Gastroesophageal sphincter (tissue), 4 donors: ENCODE measurements at regions not wholly inside any gene's neighbourhood (a gene's known extent, or its start where the extent isn't known, plus 50 kb on each side); places are given as distances from the start of the nearest gene placed in this dataset.

ENCODE experiments used
- ATAC-seq: fragments of 150-250 bp; one replicate; pipeline ENCODE4 v1.9.1; 2016; ENCODE audit warnings: mild to moderate bottlenecking, moderate library complexity
- H3K27ac ChIP-seq, 4 donors: fragments of 200-600 bp; sonication (generic) in 3 of 4; 1 replicate in 3 of 4; 2 replicates in 1 of 4; pipeline ENCODE4 v1.5.1; 2016 to 2019
- H3K27me3 ChIP-seq: fragments of 200-600 bp; sonication (generic); one replicate; pipeline ENCODE4 v1.5.1; 2019
- H3K36me3 ChIP-seq, 2 donors: fragments of 200-600 bp; sonication (generic); one replicate each; pipeline ENCODE4 v1.5.1; 2019; ENCODE audit warnings: control low read depth in 1 of 2
- H3K4me1 ChIP-seq, 3 donors: fragments of 200-600 bp; sonication (generic); 1 replicate in 2 of 3; 2 replicates in 1 of 3; pipeline ENCODE4 v1.5.1; 2016 to 2019; ENCODE audit warnings: control low read depth in 2 of 3
- H3K4me3 ChIP-seq, 2 donors: fragments of 200-600 bp; sonication (generic); one replicate each; pipeline ENCODE4 v1.5.1; 2019; ENCODE audit warnings: mild to moderate bottlenecking in 1 of 2, moderate library complexity in 1 of 2
- H3K9me3 ChIP-seq, 3 donors: fragments of 200-600 bp; sonication (generic); one replicate each; pipeline ENCODE4 v1.5.1; 2017 to 2019; ENCODE audit warnings: control low read depth in 2 of 3
- CTCF ChIP-seq, 4 experiments: fragments of 200-600 bp in 2 of 4; fragments of 450-650 bp in 2 of 4; sonication (generic) in 1 of 4; IDR thresholded peaks; one replicate each; pipeline ENCODE4 v1.5.1; 2017 to 2019; ENCODE audit warnings: antibody characterized with exemption in 4 of 4, mild to moderate bottlenecking in 2 of 4, moderate library complexity in 2 of 4
- EP300 ChIP-seq: sonication (generic); formaldehyde crosslinking; IDR thresholded peaks from one replicate; pipeline ENCODE4 v1.6.1; 2017; ENCODE audit warnings: antibody characterized with exemption, mild to moderate bottlenecking
- POLR2A ChIP-seq, 2 donors: fragments of 450-650 bp; IDR thresholded peaks; one replicate each; pipeline ENCODE4 v1.6.1; 2017; ENCODE audit warnings: antibody characterized with exemption in 2 of 2, mild to moderate bottlenecking in 2 of 2, moderate library complexity in 1 of 2
- POLR2AphosphoS5 ChIP-seq: sonication (generic); formaldehyde crosslinking; IDR thresholded peaks from one replicate; pipeline ENCODE4 v1.6.1; 2017; ENCODE audit warnings: antibody characterized with exemption
- WGBS, 2 donors: methylation state at CpG; one replicate each; pipeline ENCODE4 v1.1.5; 2018; ENCODE audit warnings: low coverage in 1 of 2; 5-methylcytosine and 5-hydroxymethylcytosine counted together

- no peak for ATAC-seq
- Histone ChIP-seq H3K27me3 (no peaks in the 10 kb centered on the region), H3K36me3 (no peaks in the 10 kb centered on the region), H3K4me1 (no peaks in the 10 kb centered on the region), H3K27ac (no peak overlapping the region), H3K4me3 (no peak overlapping the region), H3K9me3 (no peaks in the 10 kb centered on the region)
- TF ChIP-seq EP300: no peak
- TF ChIP-seq CTCF (IDR thresholded peaks at IDR 0.05): no peak
- no peak for TF ChIP-seq POLR2AphosphoS5
- no peak for TF ChIP-seq POLR2A (IDR thresholded peaks at IDR 0.05)
- 57 to 75% methylated on average over 3 of the region's 3 CpGs for WGBS, 2 donors
Measured at GRCh38 chr7:110522761-110523200, 568.1 kb upstream of the LRRN3 start.

GRCh38 chr7:110529175-110529574 lies 561.8 kb upstream of the LRRN3 start:
- no peak overlapping the region for H3K27ac ChIP-seq
- TF ChIP-seq POLR2A (IDR thresholded peaks at IDR 0.05) (no peak), CTCF (IDR thresholded peaks at IDR 0.05) (no peak), EP300 (no peak), POLR2AphosphoS5 (no peak)
- WGBS, 2 donors: 77 to 89% methylated on average over 2 of the region's 2 CpGs

GRCh38 chr7:110531186-110531585 lies 559.7 kb upstream of the LRRN3 start:
- no peaks in the 10 kb centered on the region for H3K9me3 ChIP-seq
- no peak overlapping the region for H3K27ac ChIP-seq
- no peaks in the 10 kb centered on the region for H3K27me3 ChIP-seq
- TF ChIP-seq POLR2A (IDR thresholded peaks at IDR 0.05) (no peak), CTCF (IDR thresholded peaks at IDR 0.05) (no peak), POLR2AphosphoS5 (no peak), EP300 (no peak)
- no peaks in the 10 kb centered on the region for H3K36me3 ChIP-seq
- H3K4me1 ChIP-seq: no peaks in the 10 kb centered on the region
- no peak for ATAC-seq
- H3K4me3 ChIP-seq: no peak overlapping the region

More at GRCh38 chr7:110529175-110529574, 561.8 kb upstream of the LRRN3 start:
- Histone ChIP-seq H3K4me1 (no peaks in the 10 kb centered on the region), H3K9me3 (no peaks in the 10 kb centered on the region), H3K27me3 (no peaks in the 10 kb centered on the region), H3K4me3 (no peak overlapping the region), H3K36me3 (no peaks in the 10 kb centered on the region)
- no peak for ATAC-seq

GRCh38 chr7:110534241-110534931 lies 556.5 kb upstream of the LRRN3 start:
- Histone ChIP-seq H3K27me3 (no peaks in the 10 kb centered on the region), H3K9me3 (no peaks in the 10 kb centered on the region), H3K4me1 (no peaks in the 10 kb centered on the region), H3K27ac (no peak overlapping the region), H3K36me3 (no peaks in the 10 kb centered on the region), H3K4me3 (no peak overlapping the region)
- TF ChIP-seq POLR2AphosphoS5: no peak
- TF ChIP-seq POLR2A (IDR thresholded peaks at IDR 0.05): no peak
- no peak for TF ChIP-seq CTCF (IDR thresholded peaks at IDR 0.05)
- no peak for TF ChIP-seq EP300
- 44 to 51% methylated on average over 6 to 7 of the region's 7 CpGs for WGBS, 2 donors
- ATAC-seq: no peak

GRCh38 chr7:110539216-110539615 lies 551.7 kb upstream of the LRRN3 start:
- no peak for TF ChIP-seq EP300
- TF ChIP-seq POLR2AphosphoS5: no peak
- Histone ChIP-seq H3K9me3 (no peaks in the 10 kb centered on the region), H3K36me3 (no peaks in the 10 kb centered on the region), H3K4me3 (no peak overlapping the region), H3K27me3 (no peaks in the 10 kb centered on the region), H3K4me1 (no peaks in the 10 kb centered on the region), H3K27ac (no peak overlapping the region)
- no peak for ATAC-seq
